GM20000 (cell line): ENCODE measurements at regions not wholly inside any gene's neighbourhood (a gene's known extent, or its start where the extent isn't known, plus 50 kb on each side); places are given as distances from the start of the nearest gene placed in this dataset.
"Not testable (repeated sequence)": the region's sequence is repeated elsewhere in the genome, so short reads cannot be mapped to it uniquely, and the experiment has no call there.

ENCODE experiments used
- DNase-seq: peaks from one replicate; pipeline ENCODE4 v3.0.0; 2012; ENCODE audit warnings: low spot score
- TF ChIP-seq, protein P1 (sequence below): IDR thresholded peaks from 2 replicates; pipeline ENCODE4 v1.5.1; 2012; ENCODE audit warnings: mild to moderate bottlenecking, control low read depth; ENCODE audit errors: extremely low read depth, missing control alignments

- no peak for DNase-seq
- TF ChIP-seq, protein P1, sequence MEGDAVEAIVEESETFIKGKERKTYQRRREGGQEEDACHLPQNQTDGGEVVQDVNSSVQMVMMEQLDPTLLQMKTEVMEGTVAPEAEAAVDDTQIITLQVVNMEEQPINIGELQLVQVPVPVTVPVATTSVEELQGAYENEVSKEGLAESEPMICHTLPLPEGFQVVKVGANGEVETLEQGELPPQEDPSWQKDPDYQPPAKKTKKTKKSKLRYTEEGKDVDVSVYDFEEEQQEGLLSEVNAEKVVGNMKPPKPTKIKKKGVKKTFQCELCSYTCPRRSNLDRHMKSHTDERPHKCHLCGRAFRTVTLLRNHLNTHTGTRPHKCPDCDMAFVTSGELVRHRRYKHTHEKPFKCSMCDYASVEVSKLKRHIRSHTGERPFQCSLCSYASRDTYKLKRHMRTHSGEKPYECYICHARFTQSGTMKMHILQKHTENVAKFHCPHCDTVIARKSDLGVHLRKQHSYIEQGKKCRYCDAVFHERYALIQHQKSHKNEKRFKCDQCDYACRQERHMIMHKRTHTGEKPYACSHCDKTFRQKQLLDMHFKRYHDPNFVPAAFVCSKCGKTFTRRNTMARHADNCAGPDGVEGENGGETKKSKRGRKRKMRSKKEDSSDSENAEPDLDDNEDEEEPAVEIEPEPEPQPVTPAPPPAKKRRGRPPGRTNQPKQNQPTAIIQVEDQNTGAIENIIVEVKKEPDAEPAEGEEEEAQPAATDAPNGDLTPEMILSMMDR = no peak
Observed at GRCh38 chr13:81551036-81551435, 1210.1 kb upstream of the SPRY2 start.

GRCh38 chr13:81546294-81546693 is 1205.4 kb upstream of the SPRY2 start:
- not testable (repeated sequence) for DNase-seq

DNA sequence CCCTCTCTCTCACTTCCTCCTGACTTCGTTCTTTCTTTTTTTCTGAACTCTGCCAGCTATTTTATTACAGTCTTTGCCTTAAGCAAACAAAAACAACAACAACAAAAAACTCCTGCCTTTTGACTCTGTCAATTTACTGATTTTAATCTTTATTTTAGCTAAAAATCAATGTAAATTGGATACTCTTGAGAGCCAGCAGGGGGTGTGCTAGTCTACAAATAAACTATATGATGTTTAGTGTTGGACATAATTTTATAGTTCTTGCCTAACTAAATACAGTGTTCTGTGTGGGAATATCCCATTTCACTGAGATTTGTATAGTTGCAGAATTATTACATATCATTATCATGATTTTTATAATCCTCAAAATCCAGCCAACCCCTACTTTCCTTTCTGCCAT is 1199.9 kb upstream of the SPRY2 start:
- DNase-seq = no peak

GRCh38 chr13:81539643-81540150 is 1198.8 kb upstream of the SPRY2 start:
- no peak for DNase-seq
- TF ChIP-seq, protein P1 = no peak

More for the DNA sequence above, 1199.9 kb upstream of the SPRY2 start:
- TF ChIP-seq, protein P1 = no peak

- DNase-seq = no peak
Observed at GRCh38 chr13:81498969-81499368, 1158.0 kb upstream of the SPRY2 start.

DNA sequence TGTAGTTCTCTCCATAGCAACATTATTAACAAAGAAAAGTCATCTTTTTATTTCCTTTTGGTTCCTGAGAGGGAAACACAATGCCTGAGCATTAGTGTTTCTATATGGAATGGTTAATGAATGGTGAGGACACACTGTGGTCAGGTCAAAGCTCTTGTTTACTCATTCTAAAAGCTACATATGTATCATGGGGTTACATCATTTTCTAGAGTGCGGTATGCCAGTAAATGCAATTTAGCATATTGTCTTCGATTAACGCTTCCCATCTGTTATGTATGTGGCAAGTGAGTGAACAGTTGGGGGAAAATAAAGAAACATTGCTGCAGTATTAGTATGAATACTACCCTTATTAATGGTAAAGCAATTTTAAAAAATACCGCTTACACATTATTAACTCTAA is 1152.2 kb upstream of the SPRY2 start:
- DNase-seq = no peak

More at GRCh38 chr13:81498969-81499368, 1158.0 kb upstream of the SPRY2 start:
- TF ChIP-seq, protein P1 = no peak

GRCh38 chr13:81492449-81492848 is 1151.5 kb upstream of the SPRY2 start:
- TF ChIP-seq, protein P1 = no peak
- no peak for DNase-seq

More for the DNA sequence above, 1152.2 kb upstream of the SPRY2 start:
- TF ChIP-seq, protein P1 = no peak

GRCh38 chr13:81488021-81488420 is 1147.1 kb upstream of the SPRY2 start:
- TF ChIP-seq, protein P1 = no peak
- no peak for DNase-seq
